ENCODE measurements at regions not wholly inside any gene's neighbourhood (a gene's known extent, or its start where the extent isn't known, plus 50 kb on each side); places are given as distances from the start of the nearest gene placed in this dataset.

- TF ChIP-seq, protein P1, sequence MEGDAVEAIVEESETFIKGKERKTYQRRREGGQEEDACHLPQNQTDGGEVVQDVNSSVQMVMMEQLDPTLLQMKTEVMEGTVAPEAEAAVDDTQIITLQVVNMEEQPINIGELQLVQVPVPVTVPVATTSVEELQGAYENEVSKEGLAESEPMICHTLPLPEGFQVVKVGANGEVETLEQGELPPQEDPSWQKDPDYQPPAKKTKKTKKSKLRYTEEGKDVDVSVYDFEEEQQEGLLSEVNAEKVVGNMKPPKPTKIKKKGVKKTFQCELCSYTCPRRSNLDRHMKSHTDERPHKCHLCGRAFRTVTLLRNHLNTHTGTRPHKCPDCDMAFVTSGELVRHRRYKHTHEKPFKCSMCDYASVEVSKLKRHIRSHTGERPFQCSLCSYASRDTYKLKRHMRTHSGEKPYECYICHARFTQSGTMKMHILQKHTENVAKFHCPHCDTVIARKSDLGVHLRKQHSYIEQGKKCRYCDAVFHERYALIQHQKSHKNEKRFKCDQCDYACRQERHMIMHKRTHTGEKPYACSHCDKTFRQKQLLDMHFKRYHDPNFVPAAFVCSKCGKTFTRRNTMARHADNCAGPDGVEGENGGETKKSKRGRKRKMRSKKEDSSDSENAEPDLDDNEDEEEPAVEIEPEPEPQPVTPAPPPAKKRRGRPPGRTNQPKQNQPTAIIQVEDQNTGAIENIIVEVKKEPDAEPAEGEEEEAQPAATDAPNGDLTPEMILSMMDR (IDR thresholded peaks at IDR 0.05): no peak
- TF ChIP-seq POLR2A (IDR thresholded peaks at IDR 0.05) (no peak), POLR2AphosphoS5 (IDR thresholded peaks at IDR 0.05) (no peak), EP300 (IDR thresholded peaks at IDR 0.05) (no peak)
- Histone ChIP-seq H3K27me3 (no peaks in the 10 kb centered on the region), H3K4me1 (no peaks in the 10 kb centered on the region), H3K27ac (no peak overlapping the region), H3K4me3 (no peak overlapping the region), H3K36me3 (no peaks in the 10 kb centered on the region), H3K9me3 (no peaks in the 10 kb centered on the region)
- no peak for ATAC-seq
- 61 to 67% methylated on average over 1 to 2 of the region's 2 CpGs for WGBS, 2 donors (ENCODE audit: low coverage in 1 of 2)
Measured at GRCh38 chr9:99561961-99562565, 259.6 kb upstream of the NR4A3 start.

DNA sequence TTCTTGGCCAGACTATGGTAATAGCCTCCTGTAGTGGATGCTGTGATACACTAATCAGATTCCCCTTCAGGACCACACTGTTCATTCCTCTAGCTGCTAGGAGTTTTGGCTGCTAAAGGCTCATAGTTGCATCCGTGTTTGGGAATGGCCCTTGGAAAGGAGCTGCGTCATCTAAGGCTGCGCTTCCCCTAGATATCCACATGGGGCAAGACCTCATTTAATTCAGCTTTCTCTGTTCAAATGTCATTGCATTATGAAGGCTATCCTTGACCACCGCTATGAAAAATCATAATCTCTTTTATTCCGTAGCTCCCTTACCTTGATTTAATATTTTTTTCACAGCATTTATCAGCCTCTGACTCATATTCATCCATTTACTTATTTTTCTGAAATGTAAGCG is 258.3 kb upstream of the NR4A3 start:
- H3K27me3 ChIP-seq: no peaks in the 10 kb centered on the region
- no peak overlapping the region for H3K4me3 ChIP-seq
- H3K4me1 ChIP-seq: no peaks in the 10 kb centered on the region
- 87% methylated on average over 3 to 6 of the region's 6 CpGs for WGBS, 2 donors (ENCODE audit: low coverage in 1 of 2)
- ATAC-seq: no peak
- no peaks in the 10 kb centered on the region for H3K36me3 ChIP-seq
- no peak overlapping the region for H3K27ac ChIP-seq
- no peak for TF ChIP-seq POLR2A (IDR thresholded peaks at IDR 0.05)
- no peaks in the 10 kb centered on the region for H3K9me3 ChIP-seq

- no peak overlapping the region for H3K27ac ChIP-seq
- no peaks in the 10 kb centered on the region for H3K4me1 ChIP-seq
- H3K27me3 ChIP-seq: no peaks in the 10 kb centered on the region
- H3K36me3 ChIP-seq: no peaks in the 10 kb centered on the region
- WGBS, 2 donors (ENCODE audit: low coverage in 1 of 2): 42 to 64% methylated on average over 8 of the region's 8 CpGs
- no peak for ATAC-seq
- TF ChIP-seq POLR2A (IDR thresholded peaks at IDR 0.05): no peak
- TF ChIP-seq, protein P1 (IDR thresholded peaks at IDR 0.05): no peak
- TF ChIP-seq EP300 (IDR thresholded peaks at IDR 0.05): no peak
- TF ChIP-seq POLR2AphosphoS5 (IDR thresholded peaks at IDR 0.05): no peak
- H3K4me3 ChIP-seq: no peak overlapping the region
- H3K9me3 ChIP-seq: no peaks in the 10 kb centered on the region
Measured at GRCh38 chr9:99565203-99565602, 256.5 kb upstream of the NR4A3 start.

GRCh38 chr9:99567436-99567835 is 254.2 kb upstream of the NR4A3 start:
- H3K27ac ChIP-seq: no peak overlapping the region
- TF ChIP-seq, protein P1 (IDR thresholded peaks at IDR 0.05): no peak
- TF ChIP-seq POLR2A (IDR thresholded peaks at IDR 0.05): no peak
- no peak for TF ChIP-seq EP300 (IDR thresholded peaks at IDR 0.05)
- no peak for TF ChIP-seq POLR2AphosphoS5 (IDR thresholded peaks at IDR 0.05)
- no peak overlapping the region for H3K4me3 ChIP-seq
- H3K27me3 ChIP-seq: no peaks in the 10 kb centered on the region
- peaks cover 0 to 2% (median 0%) of the 10 kb centered on the region in 3 donors for H3K4me1 ChIP-seq
- WGBS, 2 donors (ENCODE audit: low coverage in 1 of 2): 71 to 76% methylated on average over 2 of the region's 2 CpGs
- H3K36me3 ChIP-seq: no peaks in the 10 kb centered on the region
- H3K9me3 ChIP-seq: no peaks in the 10 kb centered on the region
- ATAC-seq: no peak

DNA sequence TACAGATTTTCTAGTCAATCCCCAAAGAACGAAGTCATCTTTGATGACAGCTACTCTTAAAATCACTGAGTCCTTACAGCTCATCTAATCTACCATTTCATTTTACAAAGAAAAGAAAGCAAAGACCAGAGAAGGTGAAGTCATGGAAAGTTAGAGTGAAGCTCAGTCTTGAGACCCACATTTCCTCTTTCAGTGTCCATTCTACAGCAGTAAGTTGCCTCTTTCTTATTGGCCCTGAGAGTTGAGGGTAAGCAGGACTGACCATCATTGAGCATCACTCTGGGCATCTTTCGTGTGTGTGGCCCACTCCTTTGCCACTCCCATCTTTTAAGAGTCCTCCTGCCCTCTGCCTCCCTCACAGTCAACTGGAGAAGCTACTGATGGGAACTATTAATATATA is 251.8 kb upstream of the NR4A3 start:
- H3K4me1 ChIP-seq: peaks cover 0 to 12% (median 0%) of the 10 kb centered on the region in 3 donors
- H3K36me3 ChIP-seq: no peaks in the 10 kb centered on the region
- no peaks in the 10 kb centered on the region for H3K9me3 ChIP-seq
- H3K27ac ChIP-seq: no peak overlapping the region
- H3K4me3 ChIP-seq: no peak overlapping the region
- WGBS, 2 donors (ENCODE audit: low coverage in 1 of 2): 90 to 100% methylated on average over 1 of the region's 2 CpGs
- ATAC-seq: no peak
- no peaks in the 10 kb centered on the region for H3K27me3 ChIP-seq
- TF ChIP-seq EP300 (IDR thresholded peaks at IDR 0.05) (no peak), POLR2A (IDR thresholded peaks at IDR 0.05) (no peak), POLR2AphosphoS5 (IDR thresholded peaks at IDR 0.05) (no peak)
- TF ChIP-seq, protein P1 (IDR thresholded peaks at IDR 0.05): no peak
